ENCODE measurements at regions not wholly inside any gene's neighbourhood (a gene's known extent, or its start where the extent isn't known, plus 50 kb on each side); places are given as distances from the start of the nearest gene placed in this dataset. TPM values are rescaled to one million over a fixed set of nuclear protein-coding genes. Genes with fewer than 3 reads are reported as not detected.

Small RNAs in the stretch of these regions (small RNA-seq; reads per million reads assigned to genes)
- gene AC034244.1, result not detected
